Right ventricle myocardium superior (tissue), 1 donor: ENCODE measurements at regions not wholly inside any gene's neighbourhood (a gene's known extent, or its start where the extent isn't known, plus 50 kb on each side); places are given as distances from the start of the nearest gene placed in this dataset.

Experiments used
- ATAC-seq: fragments of 200-7000 bp; cut with Tn5 transposase; one replicate; pipeline ENCODE4 v1.9.1; 2020; ENCODE audit warnings: mild to moderate bottlenecking; ENCODE audit not compliant: poor library complexity
- DNase-seq: peaks from one replicate; pipeline ENCODE4 v3.0.0-alpha.2; 2020
- intact Hi-C: fragments of 100-400 bp; cut with DNase I; formaldehyde crosslinking; loops from one replicate; pipeline ENCODE4 v1.11.2; 2022
- donor health status: DM: no; HTN: yes; CAD: no; lungs with severe emphysema.

DNA sequence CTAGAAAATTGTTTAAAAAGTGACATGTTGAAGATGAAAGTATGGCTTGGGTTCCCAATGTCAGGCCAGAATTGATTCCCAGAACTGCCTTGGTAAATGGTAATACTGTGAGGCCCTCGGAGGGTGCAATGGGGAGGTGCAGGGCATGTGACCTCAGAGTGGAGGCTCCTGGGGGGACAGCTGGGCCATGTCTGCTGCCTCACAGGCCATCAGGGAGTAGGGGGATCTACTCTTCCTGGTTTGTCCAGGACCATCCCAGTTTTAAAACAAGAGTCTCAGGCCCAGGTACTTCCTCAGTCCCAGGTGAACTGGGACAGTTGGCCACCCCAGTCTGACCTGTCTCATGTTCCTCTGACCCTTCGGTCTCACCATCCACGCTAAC lies 55.3 kb upstream of the SNX9 start:
- DNase-seq = no peak
- no peak for ATAC-seq
- intact Hi-C loops = no loop called here

DNA sequence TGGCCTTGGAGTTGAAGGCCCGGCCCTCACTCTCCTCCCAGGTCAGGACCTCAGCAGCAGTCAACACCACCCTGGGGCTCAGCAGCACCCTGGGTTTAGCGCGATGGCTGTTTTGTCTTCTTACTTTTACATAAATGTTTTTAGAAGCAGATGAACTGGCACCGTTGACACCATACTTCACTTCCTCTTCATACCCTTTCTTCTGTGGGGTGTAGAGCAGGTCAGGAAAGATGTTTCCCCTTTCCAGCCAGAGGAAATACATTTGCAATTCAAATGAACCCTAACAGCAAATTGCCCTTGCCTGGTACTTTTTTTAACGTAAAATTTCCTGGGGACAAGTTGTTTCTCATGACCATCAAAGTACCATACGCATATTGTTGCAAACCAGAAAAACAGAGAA lies 54.7 kb upstream of the SNX9 start:
- ATAC-seq (no peak), DNase-seq (no peak)
- intact Hi-C loops = no loop called here

DNA sequence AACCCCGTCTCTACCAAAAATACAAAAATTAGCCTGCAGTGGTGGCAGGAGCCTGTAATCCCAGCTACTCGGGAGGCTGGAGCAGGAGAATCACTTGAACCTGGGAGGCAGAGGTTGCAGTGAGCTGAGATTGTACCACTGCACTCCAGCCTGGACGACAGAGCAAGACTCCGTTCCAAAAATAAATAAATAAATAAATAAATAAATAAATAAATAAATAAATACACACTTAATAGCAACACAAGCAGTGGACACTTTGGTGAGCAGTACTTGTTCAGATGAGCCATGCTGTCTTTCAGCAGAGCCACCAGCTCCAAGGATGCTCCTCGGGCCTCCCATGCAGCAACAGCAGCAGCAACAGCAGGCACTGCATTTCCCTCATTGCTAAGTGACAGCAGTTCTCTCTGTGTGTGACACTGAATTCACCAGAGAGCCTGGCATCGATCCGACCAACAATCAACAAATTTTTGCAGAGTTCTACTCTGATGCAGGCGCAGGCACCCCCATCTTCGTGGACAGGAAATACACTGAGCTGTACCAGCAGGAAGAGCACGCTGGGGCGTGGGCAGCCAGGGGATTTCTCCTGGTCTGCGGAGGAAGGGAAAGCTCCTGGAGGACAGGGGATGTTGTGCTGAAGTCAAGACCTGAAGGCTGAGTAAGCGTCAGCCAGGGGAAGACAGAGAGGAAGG lies 54.0 kb upstream of the SNX9 start:
- no peak for ATAC-seq
- intact Hi-C loops = no loop called here
- DNase-seq = no peak

DNA sequence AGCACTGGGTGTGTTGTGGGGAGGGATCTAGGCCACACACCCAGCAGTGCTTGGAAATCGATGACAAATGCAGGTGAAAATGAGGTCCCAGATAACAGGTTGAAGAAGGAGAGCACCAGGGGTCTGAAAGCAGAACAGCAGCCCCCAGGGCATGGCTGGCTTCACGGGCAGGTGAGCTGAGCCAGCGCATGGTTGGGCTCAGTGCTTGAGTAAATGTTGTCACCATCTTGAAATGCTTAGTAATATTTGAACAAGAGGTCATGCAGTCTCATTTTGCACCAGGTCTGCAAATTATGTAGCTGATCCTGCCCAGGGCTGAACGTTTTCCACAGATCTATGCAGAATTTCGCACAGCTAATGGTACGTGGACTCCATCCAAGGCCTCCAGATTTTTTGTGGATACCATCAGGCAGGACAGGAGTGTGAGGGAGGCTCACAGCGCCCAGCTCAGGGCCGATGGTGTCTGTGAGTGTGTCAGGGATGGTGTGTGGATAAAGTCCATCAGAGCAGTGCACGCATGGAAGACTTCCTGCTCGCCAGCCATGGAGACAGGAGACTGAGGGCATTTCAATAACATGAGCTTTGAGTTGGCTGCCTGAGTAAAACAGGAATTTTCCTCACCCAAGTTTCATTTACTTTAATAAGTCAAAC lies 53.1 kb upstream of the SNX9 start:
- no peak for ATAC-seq
- no peak for DNase-seq
- intact Hi-C loops = no loop called here

DNA sequence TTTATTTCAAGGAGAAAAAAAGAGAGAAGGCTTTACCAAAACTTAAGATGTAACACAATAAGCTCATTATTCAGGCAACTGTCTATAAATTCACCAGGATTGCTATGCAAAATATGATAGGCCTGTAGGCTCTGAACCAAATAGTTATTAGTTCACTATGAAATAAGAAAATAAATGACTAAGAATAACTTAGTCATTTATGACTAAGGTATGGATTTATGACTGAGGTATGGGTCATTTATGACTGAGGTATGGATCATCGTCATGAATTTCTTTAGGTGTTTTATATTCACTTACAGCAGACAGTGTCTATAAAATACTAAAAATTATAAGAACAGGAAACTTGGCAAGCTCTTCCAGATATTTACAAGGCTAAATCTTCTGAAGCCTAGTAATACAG lies 52.1 kb upstream of the SNX9 start:
- DNase-seq = no peak
- intact Hi-C loops = no loop called here
- no peak for ATAC-seq

DNA sequence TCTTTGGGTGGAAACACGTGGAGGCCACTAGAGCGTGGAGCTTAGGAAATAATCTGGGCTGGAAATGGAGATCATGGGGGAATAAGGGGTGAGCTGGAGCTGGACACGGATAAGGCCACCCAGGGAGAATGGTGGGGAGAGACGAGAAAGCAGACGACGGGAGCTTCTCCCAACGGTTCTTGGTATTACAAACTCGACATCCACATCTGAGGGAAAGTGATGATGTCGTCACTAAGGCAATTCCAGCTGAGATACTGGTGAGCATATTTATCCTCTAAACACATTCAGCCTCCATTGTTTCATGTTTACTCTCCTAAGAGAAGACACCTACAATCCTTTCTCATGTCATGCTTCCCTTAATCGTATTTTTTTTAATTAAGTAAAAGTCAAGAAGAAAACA lies 50.2 kb upstream of the SNX9 start:
- ATAC-seq = no peak
- no peak for DNase-seq
- intact Hi-C loops = no loop called here
